CD1c-positive myeloid dendritic cell (primary cell): ENCODE measurements at regions not wholly inside any gene's neighbourhood (a gene's known extent, or its start where the extent isn't known, plus 50 kb on each side); places are given as distances from the start of the nearest gene placed in this dataset.

Experiments
- DNase-seq: peaks from one replicate; pipeline ENCODE4 v3.0.0-alpha.2; 2016; ENCODE audit errors: extremely low spot score

DNA sequence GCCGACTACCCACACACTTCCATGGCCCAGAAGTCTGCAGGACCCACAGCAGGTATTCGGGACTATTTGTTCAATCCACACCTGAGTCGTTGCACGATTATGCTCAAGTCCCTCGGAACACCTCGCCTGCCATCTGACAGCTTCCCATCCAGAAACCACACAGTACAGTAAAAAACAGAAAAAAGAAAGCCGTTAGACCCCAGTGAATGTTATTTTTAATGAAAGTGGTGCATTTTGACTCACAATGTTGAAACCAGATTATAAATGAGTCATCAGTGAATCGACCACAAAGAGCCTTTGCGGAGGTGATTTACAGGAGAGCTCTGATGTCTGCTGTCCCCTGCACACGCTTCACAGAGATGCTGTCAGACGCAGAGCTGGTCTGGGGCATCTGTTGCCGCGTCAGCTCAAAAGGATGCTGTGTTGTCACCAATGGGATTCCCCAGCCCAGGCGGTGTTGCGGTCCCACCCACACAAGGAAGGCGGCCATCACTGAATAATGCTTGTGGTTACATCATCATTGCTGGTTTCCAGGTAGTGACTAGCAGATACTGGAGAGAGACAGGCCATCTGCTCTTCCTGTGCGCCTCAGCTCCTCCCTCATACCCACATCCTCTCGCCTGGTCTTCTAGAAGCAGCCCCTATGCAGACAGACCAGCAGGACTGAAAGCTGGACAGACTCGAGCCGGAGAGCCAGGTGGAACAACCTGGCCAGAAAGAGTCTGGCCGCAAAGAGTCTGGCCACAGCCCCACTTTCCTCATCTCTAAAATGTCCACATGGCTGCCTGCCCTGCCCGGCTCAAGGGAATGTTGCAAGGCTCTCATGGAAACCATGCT, 116.8 kb downstream of the TOMM20 start:
- DNase-seq = peak; percentile 96

GRCh38 chr1:235011064-235011598, 117.5 kb downstream of the TOMM20 start:
- no peak for DNase-seq

DNA sequence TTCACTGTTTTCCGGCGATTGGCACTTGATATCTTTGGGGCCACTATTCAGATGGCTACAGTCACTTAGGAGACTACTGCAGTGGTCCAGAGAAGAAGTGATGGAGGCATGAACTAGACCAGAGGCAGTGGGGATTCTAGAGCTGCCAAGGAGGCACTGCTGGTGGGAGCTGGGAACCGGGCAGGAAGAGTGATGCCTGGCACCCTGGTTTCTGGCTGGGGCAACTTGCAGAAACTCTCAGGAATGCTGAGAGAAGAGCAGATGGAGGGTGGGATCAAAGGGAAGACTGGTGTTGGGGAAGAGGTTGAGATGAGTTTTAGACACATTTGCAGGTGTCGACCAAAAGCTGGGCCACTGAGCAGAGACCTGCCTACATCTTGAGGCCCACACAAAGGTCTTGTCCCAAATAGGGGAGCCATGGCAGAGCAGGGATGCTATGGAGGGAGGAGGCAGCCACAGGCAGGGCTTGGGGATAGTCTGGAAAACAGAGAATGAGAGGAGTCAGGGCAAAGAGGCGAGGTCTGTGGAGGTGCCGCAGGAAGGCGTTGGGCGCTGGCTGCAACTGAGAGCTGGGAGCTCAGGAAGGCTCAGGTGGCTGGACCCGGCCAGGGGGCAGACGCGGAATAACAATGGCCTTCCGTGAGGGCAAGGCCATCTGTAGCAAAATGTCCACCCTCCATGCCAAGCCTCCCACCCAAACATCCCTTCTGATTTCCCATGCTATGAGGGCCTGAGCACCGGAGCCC, 118.9 kb downstream of the TOMM20 start:
- no peak for DNase-seq

DNA sequence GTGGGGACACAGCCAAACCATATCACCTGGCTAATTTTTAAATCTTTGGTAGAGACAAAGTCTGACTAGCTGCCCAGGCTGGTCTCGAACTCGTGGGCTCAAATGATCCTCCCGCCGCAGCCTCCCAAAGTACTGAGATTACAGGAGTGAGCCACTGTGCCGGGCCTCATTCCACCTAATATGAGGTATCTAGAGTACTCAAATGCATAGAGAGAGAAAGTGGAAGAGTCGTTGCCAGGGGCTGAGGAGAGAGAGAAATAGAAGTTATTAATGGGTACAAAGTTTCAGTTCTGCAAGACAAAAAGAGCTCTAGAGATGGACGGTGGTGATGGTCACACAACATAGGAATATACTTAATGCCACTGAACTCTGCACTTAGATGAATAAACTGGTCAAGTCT, 119.6 kb downstream of the TOMM20 start:
- DNase-seq = no peak

DNA sequence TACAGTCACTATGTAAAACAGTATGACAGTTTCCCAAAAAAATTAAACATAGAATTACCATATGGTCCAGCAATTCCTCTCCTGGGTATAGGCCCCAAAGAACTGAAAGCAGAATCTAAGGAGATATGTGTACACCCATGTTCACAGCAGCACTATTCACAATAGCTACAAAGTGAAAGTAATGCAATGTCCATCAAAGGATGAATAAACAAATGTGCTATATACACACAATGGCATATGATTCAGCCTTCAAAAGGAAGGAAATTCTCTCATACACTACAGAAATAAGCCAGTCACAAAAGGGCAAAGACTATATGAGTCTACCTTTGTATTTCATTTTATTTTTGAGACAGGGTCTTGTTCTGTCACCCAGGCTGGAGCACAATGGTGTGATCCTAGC, 120.4 kb downstream of the TOMM20 start:
- DNase-seq = no peak

DNA sequence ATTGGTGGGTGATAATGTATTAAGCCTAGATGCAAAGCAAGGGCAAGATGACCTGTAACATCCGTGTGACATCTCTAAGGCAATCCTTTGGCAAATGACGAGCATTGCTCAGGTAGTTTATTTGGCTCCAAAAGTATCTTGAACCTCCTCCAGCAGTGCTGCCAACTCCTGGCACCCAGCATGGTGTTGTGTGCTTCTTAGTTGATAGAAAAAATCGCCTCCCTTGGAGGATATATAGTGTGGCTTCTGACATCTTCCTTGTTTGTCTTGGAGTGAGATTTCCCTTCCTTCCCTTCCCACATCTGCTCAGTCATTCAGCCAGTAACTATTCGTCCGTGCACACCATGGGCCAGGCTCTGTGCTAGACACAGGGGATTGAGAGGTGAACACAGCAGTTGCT, 121.8 kb downstream of the TOMM20 start:
- no peak for DNase-seq

- no peak for DNase-seq
Observed at GRCh38 chr1:235006132-235006721, 122.4 kb downstream of the TOMM20 start.

DNA sequence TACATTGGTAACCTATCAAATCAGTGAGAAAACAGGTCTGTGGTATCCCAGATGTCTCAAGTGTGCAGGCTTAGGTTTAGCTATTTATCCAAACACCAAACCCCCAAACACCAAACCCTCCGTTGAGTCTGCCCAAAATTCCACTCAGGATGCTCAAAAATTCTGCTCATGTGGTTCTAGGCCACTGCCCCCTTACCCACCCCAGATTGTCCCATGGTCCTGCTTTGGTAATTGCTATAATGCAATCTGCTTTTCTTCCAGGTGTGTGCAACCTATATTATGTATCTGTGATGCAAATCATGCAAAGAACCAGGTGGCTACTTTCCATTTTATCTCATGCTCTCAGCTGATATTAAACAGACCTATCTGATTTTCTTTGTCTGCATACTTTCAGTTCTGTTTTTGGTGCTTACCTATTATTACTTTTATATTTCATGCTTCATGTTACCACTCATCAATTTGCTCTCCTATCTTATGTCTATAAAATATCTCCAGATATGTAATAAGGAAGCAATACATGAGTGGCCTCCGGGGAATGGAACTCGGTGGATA, 123.7 kb downstream of the TOMM20 start:
- no peak for DNase-seq

DNA sequence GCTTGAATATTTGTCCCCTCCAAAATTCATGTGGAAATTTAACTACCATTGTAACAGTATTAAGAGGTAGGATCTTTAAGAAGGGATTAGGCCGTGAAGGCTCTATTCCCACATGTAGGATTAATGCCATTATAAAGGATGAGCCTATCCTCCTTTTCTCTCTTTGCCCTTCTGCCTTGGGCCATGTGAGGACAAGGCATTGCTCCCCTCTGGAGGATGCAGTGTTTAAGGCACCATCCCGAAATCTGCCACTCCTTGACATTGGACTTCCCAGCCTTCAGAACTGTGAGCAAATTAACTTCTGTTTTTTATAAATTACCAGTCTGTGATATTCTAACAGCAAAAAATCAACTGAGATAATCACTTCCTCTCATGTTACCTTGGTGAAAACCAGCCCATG, 124.4 kb downstream of the TOMM20 start:
- no peak for DNase-seq

GRCh38 chr1:235002706-235003300, 125.8 kb downstream of the TOMM20 start:
- no peak for DNase-seq

GRCh38 chr1:234999513-234999940, 129.1 kb downstream of the TOMM20 start:
- no peak for DNase-seq

DNA sequence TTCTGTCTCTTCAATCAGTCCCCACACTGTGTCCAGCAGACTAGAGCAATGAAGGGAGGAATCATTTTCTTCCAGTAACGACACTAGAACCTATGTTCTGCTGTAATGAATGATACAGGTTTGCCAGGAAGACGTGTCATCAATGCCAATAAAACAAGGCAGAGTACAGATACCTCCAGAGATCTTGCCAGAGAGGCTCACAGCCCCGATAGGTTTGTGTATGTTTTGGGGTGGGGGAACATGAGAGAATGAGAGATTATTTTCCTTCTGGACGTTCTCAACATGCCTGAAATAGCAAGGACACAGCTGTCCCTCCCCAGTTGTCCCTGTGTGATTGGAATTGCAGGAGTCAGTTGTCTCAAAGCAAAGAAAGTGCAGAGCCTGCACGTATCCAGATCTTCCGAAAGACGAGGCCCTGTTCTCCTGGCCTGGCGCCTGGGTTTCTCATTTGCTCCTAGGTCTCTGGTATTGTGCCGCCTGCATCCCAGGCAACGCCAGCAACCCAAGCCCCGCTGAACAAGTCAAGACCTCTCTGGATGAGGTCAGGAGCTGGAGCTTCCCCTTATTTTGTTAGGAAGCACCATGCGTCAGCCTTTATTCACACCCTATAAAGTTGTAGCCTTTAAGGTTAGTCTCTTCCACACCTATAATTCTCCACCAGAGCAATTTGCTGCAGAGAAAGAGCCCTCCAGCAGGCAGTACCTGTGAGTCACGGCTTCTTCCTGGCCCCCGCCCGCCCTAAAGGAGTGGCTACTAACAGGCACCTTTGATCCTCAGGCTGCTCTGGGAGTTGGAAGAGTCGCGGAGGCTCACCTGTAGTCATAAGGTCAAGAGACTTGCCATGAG, 130.5 kb downstream of the TOMM20 start:
- DNase-seq = peak; percentile 72

- DNase-seq = peak; percentile 93
Observed at GRCh38 chr1:234997201-234997895, 131.3 kb downstream of the TOMM20 start.

DNA sequence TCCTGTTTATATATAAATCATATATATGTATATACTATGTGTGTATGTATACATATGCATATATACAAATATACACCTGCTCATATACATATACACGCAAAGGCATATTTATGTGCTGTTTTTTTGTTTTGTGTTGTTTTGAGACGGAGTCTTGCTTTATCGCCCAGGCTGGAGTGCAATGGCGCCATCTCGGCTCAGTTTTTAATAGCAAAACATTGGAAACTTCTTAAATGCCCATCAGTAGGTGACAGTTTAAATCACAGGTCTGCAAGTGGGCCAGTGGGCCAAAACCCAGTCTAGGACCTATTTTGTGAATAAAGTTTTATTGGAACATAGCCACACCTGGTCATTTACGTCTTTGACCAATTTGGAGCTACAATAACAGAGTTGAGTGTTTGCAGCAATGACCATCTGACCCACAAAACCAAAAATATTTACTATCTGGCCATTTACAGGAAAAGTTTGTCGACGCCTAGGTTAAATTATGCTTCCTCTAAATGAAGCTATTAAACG, 132.3 kb downstream of the TOMM20 start:
- no peak for DNase-seq

- no peak for DNase-seq
Observed at GRCh38 chr1:234994436-234995295, 134.0 kb downstream of the TOMM20 start.

GRCh38 chr1:234992065-234992464, 136.6 kb downstream of the TOMM20 start:
- DNase-seq = no peak

DNA sequence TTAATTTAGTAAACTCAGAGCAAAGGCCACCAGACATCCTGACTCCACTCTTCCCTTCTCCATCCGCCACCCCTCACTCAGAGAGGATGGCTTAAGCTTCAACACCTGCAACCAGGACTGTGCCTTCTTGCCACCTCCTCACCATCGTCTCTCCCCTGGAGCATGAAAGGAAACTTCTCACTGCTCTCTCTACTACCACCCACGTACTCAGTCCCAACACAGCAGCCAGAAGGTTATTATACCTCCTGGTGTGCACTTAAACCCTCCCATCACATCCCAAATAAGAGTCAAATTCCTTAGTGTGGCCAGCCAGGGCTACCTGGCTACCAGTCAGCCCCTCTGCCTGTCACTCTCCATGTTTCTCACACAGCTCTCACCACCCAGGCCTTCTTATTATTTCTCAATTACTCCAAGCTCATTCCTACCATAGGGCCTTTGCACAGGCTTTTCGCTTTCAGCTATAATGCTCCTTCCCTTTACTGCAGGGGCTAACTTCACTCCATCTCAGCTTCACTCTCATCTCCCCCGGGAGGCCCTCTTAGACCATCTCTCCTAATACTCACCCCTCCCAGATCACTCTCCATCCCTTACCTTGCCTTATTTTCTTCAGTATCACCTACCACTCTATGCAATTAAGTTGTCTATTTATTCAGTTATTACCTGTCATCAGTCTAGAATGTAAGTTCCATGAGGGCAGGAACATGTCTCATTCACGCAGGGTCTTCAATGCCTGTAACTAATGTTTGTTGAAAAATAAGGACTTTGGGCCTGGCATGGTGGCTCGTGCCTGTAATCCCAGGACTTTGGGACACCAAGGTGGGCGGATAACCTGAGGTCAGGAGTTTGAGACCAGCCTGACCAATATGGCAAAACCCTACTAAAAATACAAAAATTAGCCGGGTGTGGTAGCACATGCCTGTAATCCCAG, 137.5 kb downstream of the TOMM20 start:
- no peak for DNase-seq

DNA sequence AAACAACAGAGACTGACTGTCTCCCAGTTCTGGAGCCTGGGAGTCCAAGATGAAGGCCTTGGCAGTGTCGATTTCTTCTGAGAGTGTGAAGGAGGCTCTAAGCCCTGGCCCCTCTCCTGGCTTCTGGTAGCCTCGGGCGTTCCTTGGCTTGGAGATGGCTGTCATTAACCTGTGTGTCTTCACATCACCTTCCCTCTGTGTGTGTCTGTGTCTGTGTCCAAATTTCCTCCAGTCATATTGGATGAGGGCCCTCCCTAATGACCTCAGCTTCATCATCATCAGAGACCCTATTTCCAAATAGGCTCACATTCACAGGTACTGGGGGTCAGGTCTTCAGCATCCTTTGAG, 138.3 kb downstream of the TOMM20 start:
- no peak for DNase-seq
